ENCODE measurements at regions not wholly inside any gene's neighbourhood (a gene's known extent, or its start where the extent isn't known, plus 50 kb on each side); places are given as distances from the start of the nearest gene placed in this dataset.

DNA sequence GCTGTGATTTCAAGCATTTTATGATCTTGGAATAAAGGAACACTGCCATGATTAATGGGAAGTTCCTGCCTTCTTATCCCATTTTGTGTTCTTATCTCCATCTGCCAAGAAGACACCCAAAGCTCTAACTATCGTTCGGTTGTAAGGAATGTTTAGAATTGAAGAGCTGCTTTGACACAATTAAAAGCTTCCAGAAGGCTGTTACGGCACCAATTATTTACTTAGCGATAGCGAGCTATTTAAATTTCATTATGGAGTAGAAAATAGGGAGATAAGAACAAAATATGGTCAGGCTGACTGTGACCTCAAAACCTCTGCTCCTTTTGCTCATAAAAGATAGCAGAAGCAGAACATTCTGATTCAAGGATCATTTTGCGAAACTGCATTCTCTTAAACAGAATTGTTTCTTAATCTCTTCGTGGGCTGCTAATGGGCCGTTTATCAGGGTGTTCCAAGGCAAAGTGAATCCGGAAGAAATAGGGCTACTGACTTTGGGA is 101.6 kb downstream of the SLC4A3 start:
- TF ChIP-seq, protein P1, sequence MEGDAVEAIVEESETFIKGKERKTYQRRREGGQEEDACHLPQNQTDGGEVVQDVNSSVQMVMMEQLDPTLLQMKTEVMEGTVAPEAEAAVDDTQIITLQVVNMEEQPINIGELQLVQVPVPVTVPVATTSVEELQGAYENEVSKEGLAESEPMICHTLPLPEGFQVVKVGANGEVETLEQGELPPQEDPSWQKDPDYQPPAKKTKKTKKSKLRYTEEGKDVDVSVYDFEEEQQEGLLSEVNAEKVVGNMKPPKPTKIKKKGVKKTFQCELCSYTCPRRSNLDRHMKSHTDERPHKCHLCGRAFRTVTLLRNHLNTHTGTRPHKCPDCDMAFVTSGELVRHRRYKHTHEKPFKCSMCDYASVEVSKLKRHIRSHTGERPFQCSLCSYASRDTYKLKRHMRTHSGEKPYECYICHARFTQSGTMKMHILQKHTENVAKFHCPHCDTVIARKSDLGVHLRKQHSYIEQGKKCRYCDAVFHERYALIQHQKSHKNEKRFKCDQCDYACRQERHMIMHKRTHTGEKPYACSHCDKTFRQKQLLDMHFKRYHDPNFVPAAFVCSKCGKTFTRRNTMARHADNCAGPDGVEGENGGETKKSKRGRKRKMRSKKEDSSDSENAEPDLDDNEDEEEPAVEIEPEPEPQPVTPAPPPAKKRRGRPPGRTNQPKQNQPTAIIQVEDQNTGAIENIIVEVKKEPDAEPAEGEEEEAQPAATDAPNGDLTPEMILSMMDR (IDR thresholded peaks at IDR 0.05; ENCODE audit: low read length) = no peak
- no peak for TF ChIP-seq EZH2 (IDR thresholded peaks at IDR 0.05; ENCODE audit: borderline replicate concordance, low read length)

Data from OCI-LY1 (cell line).